OCI-LY7 (cell line): ENCODE measurements at regions not wholly inside any gene's neighbourhood (a gene's known extent, or its start where the extent isn't known, plus 50 kb on each side); places are given as distances from the start of the nearest gene placed in this dataset.

Source experiments
- EZH2phosphoT487 ChIP-seq: fragments of 200-600 bp; sonication (generic); IDR thresholded peaks from 2 replicates; pipeline ENCODE4 v1.6.1; 2018; ENCODE audit warnings: low read depth, borderline replicate concordance, mild to moderate bottlenecking, mixed run types, antibody characterized with exemption, low read length, moderate library complexity, mixed read lengths
- TF ChIP-seq, protein P1 (sequence below): fragments of 200-600 bp; sonication (generic); conservative IDR thresholded peaks from 2 replicates; pipeline ENCODE4 v1.5.1; 2014; ENCODE audit warnings: mild to moderate bottlenecking, antibody characterized with exemption, low read length, moderate library complexity, mixed read lengths

DNA sequence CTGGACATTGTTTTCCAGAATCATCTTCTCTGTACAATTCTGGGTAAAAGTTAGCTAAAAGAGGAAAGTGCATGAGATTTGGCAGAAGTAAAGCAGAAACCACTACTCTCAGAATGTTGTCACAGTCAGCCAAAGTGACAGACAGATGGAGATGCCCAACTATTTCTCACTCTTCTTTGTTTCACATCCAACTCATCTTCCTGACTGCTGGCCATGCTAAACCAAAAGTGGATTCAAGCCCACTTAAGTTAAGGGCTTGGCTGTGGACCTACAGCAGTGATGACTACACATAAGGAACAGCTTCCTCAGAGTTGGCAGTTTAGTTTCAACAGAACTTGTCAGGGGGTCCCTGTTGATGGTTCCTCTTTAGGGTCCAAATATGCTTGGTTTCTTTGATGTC, 730.2 kb downstream of the LRRIQ3 start:
- TF ChIP-seq, protein P1, sequence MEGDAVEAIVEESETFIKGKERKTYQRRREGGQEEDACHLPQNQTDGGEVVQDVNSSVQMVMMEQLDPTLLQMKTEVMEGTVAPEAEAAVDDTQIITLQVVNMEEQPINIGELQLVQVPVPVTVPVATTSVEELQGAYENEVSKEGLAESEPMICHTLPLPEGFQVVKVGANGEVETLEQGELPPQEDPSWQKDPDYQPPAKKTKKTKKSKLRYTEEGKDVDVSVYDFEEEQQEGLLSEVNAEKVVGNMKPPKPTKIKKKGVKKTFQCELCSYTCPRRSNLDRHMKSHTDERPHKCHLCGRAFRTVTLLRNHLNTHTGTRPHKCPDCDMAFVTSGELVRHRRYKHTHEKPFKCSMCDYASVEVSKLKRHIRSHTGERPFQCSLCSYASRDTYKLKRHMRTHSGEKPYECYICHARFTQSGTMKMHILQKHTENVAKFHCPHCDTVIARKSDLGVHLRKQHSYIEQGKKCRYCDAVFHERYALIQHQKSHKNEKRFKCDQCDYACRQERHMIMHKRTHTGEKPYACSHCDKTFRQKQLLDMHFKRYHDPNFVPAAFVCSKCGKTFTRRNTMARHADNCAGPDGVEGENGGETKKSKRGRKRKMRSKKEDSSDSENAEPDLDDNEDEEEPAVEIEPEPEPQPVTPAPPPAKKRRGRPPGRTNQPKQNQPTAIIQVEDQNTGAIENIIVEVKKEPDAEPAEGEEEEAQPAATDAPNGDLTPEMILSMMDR: no peak
- TF ChIP-seq EZH2phosphoT487: no peak
